IMR-90 (cell line): ENCODE measurements at regions not wholly inside any gene's neighbourhood (a gene's known extent, or its start where the extent isn't known, plus 50 kb on each side); places are given as distances from the start of the nearest gene placed in this dataset.

Experiments
- ATAC-seq: fragments of 200-7000 bp; cut with Tn5 transposase; 2 replicates; pipeline ENCODE4 v1.9.1; 2020; ENCODE audit warnings: low read depth, mild to moderate bottlenecking, moderate library complexity
- BruUV-seq: library from RNA; stranded (reverse); fragments of 400-500 nt; replicated peaks from 2 replicates; lab custom pipeline; 2021; lab: Mats Ljungman, UMichigan
- CTCF ChIA-PET: fragments of 300-600 bp; formaldehyde crosslinking; extraction: SDS; loops from one replicate; lab custom pipeline; 2021; ENCODE audit warnings: antibody characterized with exemption; lab: Yijun Ruan, JAX
- POLR2A ChIA-PET: fragments of 300-600 bp; sonication (Branson Sonifier 250); formaldehyde crosslinking; loops from one replicate; lab custom pipeline; 2022; ENCODE audit warnings: antibody characterized with exemption; ENCODE audit not compliant: unreplicated experiment; lab: Charles Lee
- DNase-seq: peaks from one replicate; pipeline ENCODE4 v3.0.0; 2013
- H2AFZ ChIP-seq: replicated peaks from 2 replicates; pipeline ENCODE3; 2013; ENCODE audit warnings: low read length, mild to moderate bottlenecking; ENCODE audit not compliant: poor library complexity
- H2AK5ac ChIP-seq: 2 replicates; pipeline ENCODE4 v1.6.1; 2013; ENCODE audit warnings: low read depth, low read length, inconsistent platforms
- H2AK9ac ChIP-seq: replicated peaks from 2 replicates; pipeline ENCODE3; 2013; ENCODE audit warnings: mild to moderate bottlenecking, low read depth, low read length, moderate library complexity; ENCODE audit not compliant: poor library complexity
- H2BK120ac ChIP-seq: 2 replicates; pipeline ENCODE4 v1.6.1; 2013; ENCODE audit warnings: low read depth, low read length, inconsistent platforms
- H2BK15ac ChIP-seq: 3 replicates; pipeline ENCODE4 v1.6.1; 2013; ENCODE audit warnings: low read depth, low read length, inconsistent platforms
- H2BK20ac ChIP-seq: 2 replicates; pipeline ENCODE4 v1.6.1; 2013; ENCODE audit warnings: low read depth, mild to moderate bottlenecking, inconsistent platforms, low read length, moderate library complexity
- H2BK5ac ChIP-seq: 2 replicates; pipeline ENCODE4 v1.6.1; 2013; ENCODE audit warnings: mild to moderate bottlenecking, low read depth, low read length, inconsistent platforms; ENCODE audit not compliant: poor library complexity, severe bottlenecking
- H3K14ac ChIP-seq: replicated peaks from 2 replicates; pipeline ENCODE4 v1.6.1; 2013; ENCODE audit warnings: low read depth, low read length, inconsistent platforms
- H3K18ac ChIP-seq: 2 replicates; pipeline ENCODE4 v1.6.1; 2013; ENCODE audit warnings: low read depth, low read length, control low read depth
- H3K23ac ChIP-seq: 2 replicates; pipeline ENCODE4 v1.6.1; 2013; ENCODE audit warnings: low read depth, low read length, inconsistent platforms
- H3K27ac ChIP-seq: 2 replicates; pipeline ENCODE4 v1.5.1; 2013; ENCODE audit warnings: mild to moderate bottlenecking, control low read depth, low read length; ENCODE audit not compliant: insufficient read depth
- H3K27me3 ChIP-seq: 2 replicates; pipeline ENCODE4 v1.6.1; 2013; ENCODE audit warnings: low read length; ENCODE audit not compliant: control insufficient read depth, insufficient read depth
- H3K36me3 ChIP-seq: 2 replicates; pipeline ENCODE4 v1.6.1; 2013; ENCODE audit warnings: low read length, mixed read lengths; ENCODE audit not compliant: control insufficient read depth, insufficient read depth
- H3K4ac ChIP-seq: 2 replicates; pipeline ENCODE4 v1.6.1; 2013; ENCODE audit warnings: low read depth, low read length, inconsistent platforms
- H3K4me1 ChIP-seq: 2 replicates; pipeline ENCODE4 v1.6.1; 2013; ENCODE audit warnings: low read length, mixed read lengths; ENCODE audit not compliant: control insufficient read depth, insufficient read depth
- H3K4me2 ChIP-seq: 2 replicates; pipeline ENCODE4 v1.6.1; 2013; ENCODE audit warnings: low read depth, mild to moderate bottlenecking, control low read depth, low read length, moderate library complexity
- H3K4me3 ChIP-seq: 2 replicates; pipeline ENCODE4 v1.5.1; 2013; ENCODE audit warnings: low read depth, mild to moderate bottlenecking, control low read depth, low read length, moderate library complexity; ENCODE audit not compliant: insufficient read depth
- H3K56ac ChIP-seq: 2 replicates; pipeline ENCODE4 v1.6.1; 2013; ENCODE audit warnings: low read length, inconsistent platforms; ENCODE audit not compliant: insufficient read depth; ENCODE audit errors: extremely low read depth
- H3K79me1 ChIP-seq, 2 experiments: 2 replicates each; pipeline ENCODE4 v1.6.1; 2013; ENCODE audit warnings: low read length in 2 of 2, inconsistent platforms in 1 of 2, low read depth in 1 of 2
- H3K9ac ChIP-seq: 2 replicates; pipeline ENCODE4 v1.6.1; 2013; ENCODE audit warnings: low read depth, low read length, control low read depth
- H3K9me1 ChIP-seq: 2 replicates; pipeline ENCODE4 v1.6.1; 2013; ENCODE audit warnings: low read length, inconsistent platforms; ENCODE audit not compliant: insufficient read depth
- H3K9me3 ChIP-seq: 2 replicates; pipeline ENCODE4 v1.6.1; 2013; ENCODE audit warnings: low read length; ENCODE audit not compliant: control insufficient read depth, insufficient read depth
- H4K20me1 ChIP-seq: 2 replicates; pipeline ENCODE4 v1.6.1; 2013; ENCODE audit warnings: low read length, inconsistent platforms; ENCODE audit not compliant: insufficient read depth
- H4K5ac ChIP-seq: 2 replicates; pipeline ENCODE4 v1.6.1; 2013; ENCODE audit warnings: mild to moderate bottlenecking, low read depth, low read length, control low read depth
- H4K8ac ChIP-seq, 2 experiments: 2 replicates each; pipeline ENCODE4 v1.6.1; 2013; ENCODE audit warnings: low read depth in 2 of 2, low read length in 2 of 2, control low read depth in 1 of 2, inconsistent platforms in 1 of 2
- H4K91ac ChIP-seq: 2 replicates; pipeline ENCODE4 v1.6.1; 2013; ENCODE audit warnings: low read depth, low read length, inconsistent platforms; ENCODE audit not compliant: insufficient read depth
- BHLHE40 ChIP-seq: fragments of 150-350 bp; IDR thresholded peaks from 2 replicates; pipeline ENCODE4 v1.6.1; 2016; ENCODE audit warnings: mild to moderate bottlenecking, low read depth, low read length
- CEBPB ChIP-seq: IDR thresholded peaks from 2 replicates; pipeline ENCODE4 v1.6.1; 2012; ENCODE audit warnings: low read depth, low read length, improper control_type of control experiment
- CHD1 ChIP-seq: IDR thresholded peaks from 2 replicates; pipeline ENCODE4 v1.6.1; 2012; ENCODE audit warnings: low read depth, low read length, improper control_type of control experiment
- FOS ChIP-seq: fragments of 150-350 bp; IDR thresholded peaks from 2 replicates; pipeline ENCODE4 v1.6.1; 2016; ENCODE audit warnings: low read depth, low read length
- MAZ ChIP-seq: IDR thresholded peaks from 2 replicates; pipeline ENCODE4 v1.6.1; 2012; ENCODE audit warnings: low read depth, mild to moderate bottlenecking, low read length, improper control_type of control experiment, moderate library complexity, borderline replicate concordance
- MXI1 ChIP-seq: IDR thresholded peaks from 2 replicates; pipeline ENCODE4 v1.6.1; 2012; ENCODE audit warnings: low read depth, mild to moderate bottlenecking, low read length, moderate library complexity, borderline replicate concordance
- POLR2A ChIP-seq: IDR thresholded peaks from 2 replicates; pipeline ENCODE4 v1.6.1; 2012; ENCODE audit warnings: mild to moderate bottlenecking, low read depth, low read length
- RAD21 ChIP-seq: IDR thresholded peaks from 2 replicates; pipeline ENCODE4 v1.6.1; 2012; ENCODE audit warnings: low read length, improper control_type of control experiment
- RCOR1 ChIP-seq: IDR thresholded peaks from 2 replicates; pipeline ENCODE4 v1.6.1; 2012; ENCODE audit warnings: mild to moderate bottlenecking, low read length, improper control_type of control experiment; ENCODE audit not compliant: insufficient replicate concordance
- SMC3 ChIP-seq: fragments of 150-350 bp; IDR thresholded peaks from 2 replicates; pipeline ENCODE4 v1.6.1; 2016; ENCODE audit warnings: low read depth, mild to moderate bottlenecking, antibody characterized with exemption, low read length, moderate library complexity
- WGBS, 2 experiments: methylation state at CpG; one replicate each; pipeline versions ENCODE4 v1.1.5 to v1.1.7; 2013; ENCODE audit warnings: missing lambda C conversion rate in 2 of 2; ENCODE audit not compliant: insufficient read length in 1 of 2; ENCODE audit errors: extremely low coverage in 2 of 2; 5-methylcytosine and 5-hydroxymethylcytosine counted together
- dilution Hi-C: fragments of 300-500 bp; cut with HindIII; formaldehyde crosslinking; loops from one replicate; pipeline ENCODE4 v1.14.3; 2018; ENCODE audit warnings: low sequenced_read_pairs; ENCODE audit not compliant: unreplicated experiment
- in situ Hi-C: fragments of 300-500 bp; cut with MboI; formaldehyde crosslinking; loops from 3 replicates; pipeline ENCODE4 v1.14.3; 2019; ENCODE audit warnings: low sequenced_read_pairs, inconsistent platforms, mixed read lengths
- intact Hi-C: fragments of 100-400 bp; cut with micrococcal nuclease; formaldehyde crosslinking; loops from 2 replicates; pipeline ENCODE4 v1.10.0; 2022
- TF ChIP-seq, protein P1 (sequence below): conservative IDR thresholded peaks from 2 replicates; pipeline ENCODE4 v1.5.1; 2012; ENCODE audit warnings: mild to moderate bottlenecking, low read depth, low read length, improper control_type of control experiment

DNA sequence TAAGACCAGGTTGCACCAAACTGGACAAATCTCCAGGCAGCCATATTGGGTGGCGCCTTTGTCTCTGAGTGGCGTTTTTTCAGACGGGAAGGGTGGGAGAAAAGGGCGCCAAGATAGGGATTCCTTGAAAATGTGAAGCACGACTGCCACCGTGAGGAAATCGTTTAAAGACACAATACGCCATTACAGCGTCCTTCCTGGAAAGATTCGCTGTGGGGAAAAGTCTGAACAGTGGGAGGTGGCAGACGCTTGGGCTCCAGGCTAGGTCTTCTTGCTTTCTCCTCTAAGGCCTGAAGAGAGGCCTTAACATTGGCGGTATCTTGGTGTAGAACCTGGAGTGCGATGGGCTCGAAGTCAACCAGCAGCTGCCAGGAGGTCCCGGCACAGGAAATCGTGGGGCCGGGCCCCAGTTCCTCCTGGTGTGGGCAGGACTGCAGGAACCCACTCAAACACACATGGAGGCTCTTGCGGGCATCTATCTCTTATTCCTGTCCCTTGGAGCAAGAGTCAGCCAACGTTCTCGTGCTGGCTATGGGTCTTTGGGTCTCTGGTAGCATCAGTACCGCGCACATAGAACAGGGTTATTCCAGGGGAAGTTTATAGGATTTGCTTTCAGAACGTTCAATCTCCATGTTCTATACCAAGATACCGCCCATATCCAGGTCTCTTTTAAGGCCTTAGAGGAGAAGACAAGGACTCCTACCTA is 208.8 kb downstream of the OR13H1 start:
- Histone ChIP-seq H3K27ac (peak overlapping the region; percentile 96), H3K9ac (peak overlapping the region; percentile 84)
- CTCF ChIA-PET, result no interaction called here

More for the DNA sequence above, 208.8 kb downstream of the OR13H1 start:
- Histone ChIP-seq H2BK120ac (peak overlapping the region; percentile 95), H2AK9ac (peak overlapping the region; percentile 37), H3K79me1 (no peaks in the 10 kb centered on the region), H3K9me1 (no peaks in the 10 kb centered on the region), H2BK5ac (peak overlapping the region; percentile 87), H3K4ac (peak overlapping the region; percentile 70; the same call in 1 of the 2 replicates), H4K91ac (peak overlapping the region; percentile 72), H2BK20ac (peak overlapping the region; percentile 76), H3K4me2 (peak overlapping the region; percentile 94), H3K27me3 (no peaks in the 10 kb centered on the region; the same call in 1 of the 2 replicates), H3K36me3 (no peaks in the 10 kb centered on the region), H3K4me1 (no peaks in the 10 kb centered on the region), H3K9me3 (no peaks in the 10 kb centered on the region), H3K56ac (peak overlapping the region; percentile 72), H3K14ac (no peak overlapping the region), H3K23ac (no peak overlapping the region), H2BK15ac (no peak overlapping the region), H2AFZ (peak overlapping the region; percentile 91), H4K5ac (peak overlapping the region; percentile 65; the same call in 1 of the 2 replicates), H3K4me3 (peak overlapping the region; percentile 62), H2AK5ac (no peak overlapping the region), H3K18ac (peak overlapping the region; percentile 96), H4K8ac (peak overlapping the region in 1 of 2 experiments; percentile 55; a peak in 1 of 4 replicates), H4K20me1 (no peaks in the 10 kb centered on the region)
- TF ChIP-seq SMC3 (peak; percentile 25), RCOR1 (no peak), CEBPB (no peak), FOS (no peak), CHD1 (no peak), MAZ (peak; percentile 64; the same call in 1 of the 2 replicates), POLR2A (no peak), RAD21 (peak; percentile 62), MXI1 (no peak), BHLHE40 (no peak)
- TF ChIP-seq, protein P1, sequence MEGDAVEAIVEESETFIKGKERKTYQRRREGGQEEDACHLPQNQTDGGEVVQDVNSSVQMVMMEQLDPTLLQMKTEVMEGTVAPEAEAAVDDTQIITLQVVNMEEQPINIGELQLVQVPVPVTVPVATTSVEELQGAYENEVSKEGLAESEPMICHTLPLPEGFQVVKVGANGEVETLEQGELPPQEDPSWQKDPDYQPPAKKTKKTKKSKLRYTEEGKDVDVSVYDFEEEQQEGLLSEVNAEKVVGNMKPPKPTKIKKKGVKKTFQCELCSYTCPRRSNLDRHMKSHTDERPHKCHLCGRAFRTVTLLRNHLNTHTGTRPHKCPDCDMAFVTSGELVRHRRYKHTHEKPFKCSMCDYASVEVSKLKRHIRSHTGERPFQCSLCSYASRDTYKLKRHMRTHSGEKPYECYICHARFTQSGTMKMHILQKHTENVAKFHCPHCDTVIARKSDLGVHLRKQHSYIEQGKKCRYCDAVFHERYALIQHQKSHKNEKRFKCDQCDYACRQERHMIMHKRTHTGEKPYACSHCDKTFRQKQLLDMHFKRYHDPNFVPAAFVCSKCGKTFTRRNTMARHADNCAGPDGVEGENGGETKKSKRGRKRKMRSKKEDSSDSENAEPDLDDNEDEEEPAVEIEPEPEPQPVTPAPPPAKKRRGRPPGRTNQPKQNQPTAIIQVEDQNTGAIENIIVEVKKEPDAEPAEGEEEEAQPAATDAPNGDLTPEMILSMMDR, result peak; percentile 58
- 72% methylated on average over 7 of the region's 24 CpGs; no CpG with 5 or more reads in 1 of the 2 experiments for WGBS, 2 experiments
- ATAC-seq (peak; percentile 75), DNase-seq (peak; percentile 88)
- dilution Hi-C loops (no loop called here), in situ Hi-C loops (no loop called here), intact Hi-C loops (loop anchor here (1.0 to 2.0 kb wide), 4 partner anchors 26 to 70 kb away; no protein-coding TSS in a partner anchor)
- BruUV-seq, result no TSS peak
- POLR2A ChIA-PET, result no interaction called here
